HL-60 (cell line): ENCODE measurements at regions not wholly inside any gene's neighbourhood (a gene's known extent, or its start where the extent isn't known, plus 50 kb on each side); places are given as distances from the start of the nearest gene placed in this dataset.

Experiments
- DNase-seq, 2 experiments: peaks; one replicate each; pipeline ENCODE4 v3.0.0-alpha.2; 2010 to 2020; ENCODE audit warnings: low read depth in 1 of 2, low spot score in 1 of 2
- H3K27ac ChIP-seq: fragments of 250-450 bp; sonication (Bioruptor Pico); replicated peaks from 2 replicates; pipeline ENCODE4 v1.5.1; 2020; ENCODE audit warnings: mild to moderate bottlenecking, moderate library complexity
- H3K27me3 ChIP-seq: fragments of 250-450 bp; sonication (Bioruptor Pico); 2 replicates; pipeline ENCODE4 v1.5.1; 2021; ENCODE audit warnings: mild to moderate bottlenecking, moderate library complexity; ENCODE audit not compliant: insufficient read depth, poor library complexity, severe bottlenecking
- H3K4me3 ChIP-seq: replicated peaks from 2 replicates; pipeline ENCODE4 v1.5.1; 2011; ENCODE audit warnings: mild to moderate bottlenecking, control low read depth, low read length; ENCODE audit not compliant: insufficient read depth
- CTCF ChIP-seq: IDR thresholded peaks from one replicate; pipeline ENCODE4 v1.5.1; 2011; ENCODE audit warnings: low read length, control low read depth, inconsistent platforms; ENCODE audit not compliant: insufficient read depth
- GABPA ChIP-seq: IDR thresholded peaks from 2 replicates; pipeline ENCODE4 v1.6.1; 2012; ENCODE audit warnings: low read depth
- POLR2AphosphoS5 ChIP-seq: IDR thresholded peaks from 2 replicates; pipeline ENCODE4 v1.6.1; 2012; ENCODE audit warnings: low read depth
- REST ChIP-seq: IDR thresholded peaks from 2 replicates; pipeline ENCODE4 v1.6.1; 2012; ENCODE audit warnings: low read depth; ENCODE audit not compliant: insufficient replicate concordance
- SPI1 ChIP-seq: IDR thresholded peaks from 2 replicates; pipeline ENCODE4 v1.6.1; 2012; ENCODE audit warnings: low read depth, mild to moderate bottlenecking, borderline replicate concordance

- TF ChIP-seq GABPA: no peak
- peak; percentile 88 for TF ChIP-seq REST
- no peak for DNase-seq
- Histone ChIP-seq H3K27me3 (no peaks in the 10 kb centered on the region), H3K4me3 (no peak overlapping the region), H3K27ac (no peak overlapping the region)
These were observed 341.7 kb downstream of the PIK3C3 start for GRCh38 chr18:42296723-42297122.

- DNase-seq: peak; percentile 13 to 75
- Histone ChIP-seq H3K27me3 (no peaks in the 10 kb centered on the region), H3K27ac (no peak overlapping the region), H3K4me3 (no peak overlapping the region)
- TF ChIP-seq REST: no peak
- TF ChIP-seq CTCF: peak; percentile 99
- TF ChIP-seq POLR2AphosphoS5: no peak
- no peak for TF ChIP-seq GABPA
These were observed 344.0 kb downstream of the PIK3C3 start for GRCh38 chr18:42298759-42299675.

- H3K27ac ChIP-seq: no peak overlapping the region
- no peak for DNase-seq
- H3K4me3 ChIP-seq: no peak overlapping the region
- TF ChIP-seq GABPA: no peak
- TF ChIP-seq POLR2AphosphoS5: no peak
- no peak for TF ChIP-seq REST
- no peak for TF ChIP-seq CTCF
- no peak for TF ChIP-seq SPI1
- H3K27me3 ChIP-seq: no peaks in the 10 kb centered on the region
These were observed 351.0 kb downstream of the PIK3C3 start for GRCh38 chr18:42305869-42306593.
